ENCODE measurements at regions not wholly inside any gene's neighbourhood (a gene's known extent, or its start where the extent isn't known, plus 50 kb on each side); places are given as distances from the start of the nearest gene placed in this dataset.

GRCh38 chr4:28724239-28724638 is 1863.6 kb downstream of the STIM2 start:
- no peak for ATAC-seq
- Histone ChIP-seq H3K27me3 (no peaks in the 10 kb centered on the region), H3K27ac (no peak overlapping the region), H3K4me1 (no peaks in the 10 kb centered on the region), H3K36me3 (replicated peaks in 1 of 2; ENCODE audit: insufficient read depth in 1 of 2, low read depth in 2 of 2) (no peaks in the 10 kb centered on the region), H3K4me3 (no peak overlapping the region), H3K9me3 (no peaks in the 10 kb centered on the region)
- TF ChIP-seq, protein P1, sequence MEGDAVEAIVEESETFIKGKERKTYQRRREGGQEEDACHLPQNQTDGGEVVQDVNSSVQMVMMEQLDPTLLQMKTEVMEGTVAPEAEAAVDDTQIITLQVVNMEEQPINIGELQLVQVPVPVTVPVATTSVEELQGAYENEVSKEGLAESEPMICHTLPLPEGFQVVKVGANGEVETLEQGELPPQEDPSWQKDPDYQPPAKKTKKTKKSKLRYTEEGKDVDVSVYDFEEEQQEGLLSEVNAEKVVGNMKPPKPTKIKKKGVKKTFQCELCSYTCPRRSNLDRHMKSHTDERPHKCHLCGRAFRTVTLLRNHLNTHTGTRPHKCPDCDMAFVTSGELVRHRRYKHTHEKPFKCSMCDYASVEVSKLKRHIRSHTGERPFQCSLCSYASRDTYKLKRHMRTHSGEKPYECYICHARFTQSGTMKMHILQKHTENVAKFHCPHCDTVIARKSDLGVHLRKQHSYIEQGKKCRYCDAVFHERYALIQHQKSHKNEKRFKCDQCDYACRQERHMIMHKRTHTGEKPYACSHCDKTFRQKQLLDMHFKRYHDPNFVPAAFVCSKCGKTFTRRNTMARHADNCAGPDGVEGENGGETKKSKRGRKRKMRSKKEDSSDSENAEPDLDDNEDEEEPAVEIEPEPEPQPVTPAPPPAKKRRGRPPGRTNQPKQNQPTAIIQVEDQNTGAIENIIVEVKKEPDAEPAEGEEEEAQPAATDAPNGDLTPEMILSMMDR (IDR thresholded peaks at IDR 0.05) = no peak
- no peak for TF ChIP-seq POLR2A (IDR thresholded peaks at IDR 0.05)
- intact Hi-C loops (cut with DNase I) = no loop called here
- 64 to 89% methylated on average over 1 of the region's 1 CpG for WGBS, 2 donors
- DNase-seq = no peak

DNA sequence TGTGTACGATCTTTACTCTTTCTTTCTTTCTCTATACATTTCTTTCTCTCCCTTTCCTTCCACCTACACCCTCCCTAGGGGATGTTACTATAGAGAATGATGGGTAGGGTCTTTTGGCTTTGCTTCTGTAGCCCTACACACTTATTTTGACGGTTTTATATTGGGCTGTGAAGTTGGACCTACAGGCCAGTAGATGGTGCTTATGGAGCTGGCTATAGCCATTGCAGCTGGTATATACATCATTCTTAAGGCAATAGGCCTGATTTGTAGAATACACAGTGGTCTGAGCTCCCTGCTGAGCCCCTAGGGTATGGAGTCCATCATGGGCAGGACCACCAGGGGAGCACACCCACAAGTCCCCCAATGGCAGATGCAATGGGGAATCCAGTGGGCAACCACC is 1869.7 kb downstream of the STIM2 start:
- Histone ChIP-seq H3K27me3 (no peaks in the 10 kb centered on the region), H3K4me3 (no peak overlapping the region), H3K4me1 (no peaks in the 10 kb centered on the region), H3K36me3 (replicated peaks in 1 of 2; ENCODE audit: insufficient read depth in 1 of 2, low read depth in 2 of 2) (no peaks in the 10 kb centered on the region), H3K27ac (no peak overlapping the region), H3K9me3 (no peaks in the 10 kb centered on the region)
- intact Hi-C loops (cut with DNase I) = no loop called here
- DNase-seq = no peak
- no peak for ATAC-seq
- no peak for TF ChIP-seq POLR2A (IDR thresholded peaks at IDR 0.05)
- TF ChIP-seq, protein P1 (IDR thresholded peaks at IDR 0.05) = no peak
- WGBS, 2 donors = 24 to 36% methylated on average over 2 of the region's 2 CpGs

DNA sequence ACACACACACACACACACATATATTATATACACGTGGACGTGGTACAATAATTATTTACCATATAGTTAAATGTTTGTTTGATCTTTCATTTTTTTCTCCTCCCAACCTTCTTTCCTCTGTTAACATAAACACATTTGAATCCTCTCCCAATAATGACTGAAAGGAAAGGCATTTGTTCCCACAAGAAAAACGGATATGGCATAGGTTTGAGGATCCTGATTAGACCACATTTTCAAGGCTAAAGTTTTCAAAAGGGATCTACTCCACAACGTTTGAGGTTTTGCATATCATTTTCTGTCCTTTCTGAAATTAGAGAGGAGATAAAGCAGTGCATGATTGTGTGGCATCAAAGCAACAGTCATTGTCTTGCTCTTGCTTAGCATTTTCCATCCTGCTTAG is 1883.4 kb downstream of the STIM2 start:
- Histone ChIP-seq H3K27me3 (no peaks in the 10 kb centered on the region), H3K4me1 (no peaks in the 10 kb centered on the region), H3K27ac (no peak overlapping the region), H3K9me3 (no peaks in the 10 kb centered on the region), H3K36me3 (replicated peaks in 1 of 2; ENCODE audit: insufficient read depth in 1 of 2, low read depth in 2 of 2) (no peaks in the 10 kb centered on the region), H3K4me3 (no peak overlapping the region)
- ATAC-seq (no peak), DNase-seq (no peak)
- intact Hi-C loops (cut with DNase I) = no loop called here
- 38 to 39% methylated on average over 4 of the region's 4 CpGs for WGBS, 2 donors
- no peak for TF ChIP-seq POLR2A (IDR thresholded peaks at IDR 0.05)
- TF ChIP-seq, protein P1 (IDR thresholded peaks at IDR 0.05) = no peak

DNA sequence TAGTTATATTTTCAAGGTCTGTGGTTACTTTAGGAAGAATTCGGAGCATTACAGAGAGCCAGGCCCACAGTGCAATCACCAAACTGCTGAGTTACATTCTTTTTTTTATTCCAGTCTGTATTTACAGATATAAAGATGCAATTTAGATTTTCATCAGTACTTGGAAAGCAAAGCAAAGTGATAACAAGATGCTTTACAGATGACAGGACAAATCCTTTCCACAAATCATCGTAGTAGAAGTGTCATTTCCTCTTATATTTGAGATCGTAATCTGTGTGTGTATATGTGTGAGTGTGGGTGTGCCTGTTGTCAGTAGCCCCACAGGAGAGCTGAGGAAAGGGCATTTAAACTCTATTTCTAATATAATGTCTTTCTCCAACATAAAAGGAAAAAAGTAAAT is 1893.7 kb downstream of the STIM2 start:
- Histone ChIP-seq H3K36me3 (replicated peaks in 1 of 2; ENCODE audit: insufficient read depth in 1 of 2, low read depth in 2 of 2) (no peaks in the 10 kb centered on the region), H3K27me3 (no peaks in the 10 kb centered on the region), H3K4me1 (no peaks in the 10 kb centered on the region), H3K4me3 (no peak overlapping the region), H3K9me3 (no peaks in the 10 kb centered on the region), H3K27ac (no peak overlapping the region)
- no peak for TF ChIP-seq POLR2A (IDR thresholded peaks at IDR 0.05)
- TF ChIP-seq, protein P1 (IDR thresholded peaks at IDR 0.05) = no peak
- 31 to 35% methylated on average over 3 of the region's 3 CpGs for WGBS, 2 donors
- intact Hi-C loops (cut with DNase I) = no loop called here
- no peak for ATAC-seq
- no peak for DNase-seq

DNA sequence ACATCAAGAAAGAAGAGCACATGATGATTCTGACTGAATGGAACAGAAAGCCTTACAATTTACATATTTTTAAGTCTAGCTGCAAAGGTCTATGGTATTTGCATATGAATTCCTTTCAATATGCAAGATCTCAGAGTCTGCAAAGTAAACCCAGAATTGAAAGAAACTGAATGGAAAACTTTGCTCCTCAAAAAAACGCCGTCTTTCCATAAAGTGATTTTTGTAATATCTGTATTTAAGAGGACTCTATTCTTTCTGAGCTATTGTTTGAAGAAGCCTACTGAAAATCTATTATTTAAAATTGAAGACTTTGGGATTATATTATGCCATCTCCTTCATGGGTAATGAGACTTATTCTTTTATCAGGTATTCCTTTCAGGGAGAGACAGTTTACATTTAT is 1894.4 kb downstream of the STIM2 start:
- no peaks in the 10 kb centered on the region for H3K4me1 ChIP-seq
- no peaks in the 10 kb centered on the region for H3K36me3 ChIP-seq (replicated peaks in 1 of 2; ENCODE audit: insufficient read depth in 1 of 2, low read depth in 2 of 2)
- H3K4me3 ChIP-seq = no peak overlapping the region
- no peaks in the 10 kb centered on the region for H3K9me3 ChIP-seq
- WGBS, 2 donors = 49 to 61% methylated on average over 2 of the region's 2 CpGs
- intact Hi-C loops (cut with DNase I) = no loop called here
- no peak for DNase-seq
- H3K27me3 ChIP-seq = no peaks in the 10 kb centered on the region
- no peak overlapping the region for H3K27ac ChIP-seq
- no peak for TF ChIP-seq POLR2A (IDR thresholded peaks at IDR 0.05)
- TF ChIP-seq, protein P1 (IDR thresholded peaks at IDR 0.05) = no peak
- ATAC-seq = no peak

Measured in body of pancreas (tissue), 4 donors.